Caco-2 (cell line): ENCODE measurements at regions not wholly inside any gene's neighbourhood (a gene's known extent, or its start where the extent isn't known, plus 50 kb on each side); places are given as distances from the start of the nearest gene placed in this dataset.

Source experiments
- BruUV-seq: library from RNA; stranded (reverse); fragments of 400-500 nt; replicated peaks from 2 replicates; lab custom pipeline; 2021; lab: Mats Ljungman, UMichigan
- CTCF ChIA-PET: fragments of 300-600 bp; sonication (Branson Sonifier 250); formaldehyde crosslinking; loops from one replicate; lab custom pipeline; 2022; ENCODE audit warnings: antibody characterized with exemption; lab: Charles Lee
- POLR2A ChIA-PET: fragments of 300-600 bp; sonication (Branson Sonifier 250); formaldehyde crosslinking; loops from one replicate; lab custom pipeline; 2022; ENCODE audit warnings: antibody characterized with exemption; lab: Charles Lee
- DNase-seq, 2 experiments: peaks; one replicate each; pipeline versions ENCODE4 v3.0.0 to v3.0.0-alpha.2; 2020 to 2022
- H3K27me3 ChIP-seq: replicated peaks from 2 replicates; pipeline ENCODE4 v1.6.0; 2011; ENCODE audit warnings: low read length; ENCODE audit not compliant: control insufficient read depth, insufficient read depth
- H3K36me3 ChIP-seq: 2 replicates; pipeline ENCODE4 v1.5.1; 2011; ENCODE audit warnings: low read length; ENCODE audit not compliant: control insufficient read depth, insufficient read depth
- H3K4me1 ChIP-seq: fragments of 250-450 bp; sonication (Bioruptor Pico); 2 replicates; pipeline ENCODE4 v1.5.1; 2020; ENCODE audit warnings: mild to moderate bottlenecking
- H3K4me3 ChIP-seq: 2 replicates; pipeline ENCODE4 v1.5.1; 2011; ENCODE audit warnings: low read depth, mild to moderate bottlenecking, control low read depth, low read length
- H3K9me3 ChIP-seq: fragments of 250-450 bp; sonication (Bioruptor Pico); 2 replicates; pipeline ENCODE4 v1.5.1; 2020; ENCODE audit warnings: mild to moderate bottlenecking, moderate library complexity
- H3K27ac Mint-ChIP-seq: one replicate; pipeline ENCODE4 v1.8.0; 2022; ENCODE audit warnings: mixed read lengths; ENCODE audit not compliant: unreplicated experiment
- H3K27me3 Mint-ChIP-seq: one replicate; pipeline ENCODE4 v1.8.0; 2022; ENCODE audit warnings: mixed read lengths; ENCODE audit not compliant: insufficient read depth, unreplicated experiment
- H3K36me3 Mint-ChIP-seq: one replicate; pipeline ENCODE4 v1.8.0; 2022; ENCODE audit warnings: mild to moderate bottlenecking, mixed read lengths; ENCODE audit not compliant: insufficient read depth, unreplicated experiment
- H3K4me1 Mint-ChIP-seq: one replicate; pipeline ENCODE4 v1.8.0; 2022; ENCODE audit warnings: low read depth, mixed read lengths; ENCODE audit not compliant: unreplicated experiment
- H3K4me3 Mint-ChIP-seq: one replicate; pipeline ENCODE4 v1.8.0; 2022; ENCODE audit warnings: mild to moderate bottlenecking, moderate library complexity, mixed read lengths; ENCODE audit not compliant: unreplicated experiment
- H3K9me3 Mint-ChIP-seq: one replicate; pipeline ENCODE4 v1.8.0; 2022; ENCODE audit warnings: mixed read lengths; ENCODE audit not compliant: unreplicated experiment
- intact Hi-C: fragments of 100-400 bp; cut with micrococcal nuclease; formaldehyde crosslinking; loops from one replicate; pipeline ENCODE4 v1.10.0; 2022; ENCODE audit not compliant: unreplicated experiment
- TF ChIP-seq, protein P1 (sequence below), 2 experiments: fragments of 200-600 bp in 1 of 2; IDR thresholded peaks; 1 replicate in 1 of 2; 2 replicates in 1 of 2; pipeline versions ENCODE4 v1.5.1 to v1.8.0; 2011 to 2022; ENCODE audit warnings: antibody characterized with exemption in 1 of 2, control low read depth in 1 of 2, inconsistent platforms in 1 of 2, low read depth in 1 of 2, low read length in 1 of 2, mild to moderate bottlenecking in 1 of 2, moderate library complexity in 1 of 2; ENCODE audit not compliant: insufficient read depth in 1 of 2, severe bottlenecking in 1 of 2, unreplicated experiment in 1 of 2

DNA sequence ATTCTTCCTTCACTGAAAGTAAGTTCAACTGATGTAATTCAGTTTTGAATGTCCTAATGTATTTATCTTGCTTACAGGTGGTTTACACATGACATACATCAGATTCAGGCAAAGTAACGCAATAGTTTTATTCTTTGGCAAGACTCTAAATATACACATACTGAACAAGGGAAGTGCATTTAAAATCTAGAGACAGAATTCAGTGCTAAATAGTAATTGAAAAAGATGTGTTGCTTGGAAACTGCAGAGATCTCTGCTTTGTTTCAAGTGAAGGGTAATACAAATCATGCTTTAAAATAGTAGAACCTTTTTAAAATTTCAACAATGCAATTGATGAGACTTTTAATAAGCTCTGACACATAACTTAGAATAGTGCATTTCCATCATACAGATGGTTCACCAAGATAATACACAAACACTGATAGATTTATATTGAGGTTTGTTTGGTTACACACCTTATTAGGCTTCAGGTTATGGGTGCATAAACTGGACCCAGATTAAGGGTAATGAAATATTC, 581.0 kb upstream of the MIR17HG start:
- Histone ChIP-seq H3K36me3 (no peaks in the 10 kb centered on the region), H3K4me3 (no peak overlapping the region), H3K9me3 (no peaks in the 10 kb centered on the region), H3K4me1 (no peaks in the 10 kb centered on the region), H3K27me3 (no peaks in the 10 kb centered on the region)
- DNase-seq: no peak
- no peaks in the 10 kb centered on the region for H3K9me3 Mint-ChIP-seq
- no peak overlapping the region for H3K27ac Mint-ChIP-seq
- TF ChIP-seq, protein P1, sequence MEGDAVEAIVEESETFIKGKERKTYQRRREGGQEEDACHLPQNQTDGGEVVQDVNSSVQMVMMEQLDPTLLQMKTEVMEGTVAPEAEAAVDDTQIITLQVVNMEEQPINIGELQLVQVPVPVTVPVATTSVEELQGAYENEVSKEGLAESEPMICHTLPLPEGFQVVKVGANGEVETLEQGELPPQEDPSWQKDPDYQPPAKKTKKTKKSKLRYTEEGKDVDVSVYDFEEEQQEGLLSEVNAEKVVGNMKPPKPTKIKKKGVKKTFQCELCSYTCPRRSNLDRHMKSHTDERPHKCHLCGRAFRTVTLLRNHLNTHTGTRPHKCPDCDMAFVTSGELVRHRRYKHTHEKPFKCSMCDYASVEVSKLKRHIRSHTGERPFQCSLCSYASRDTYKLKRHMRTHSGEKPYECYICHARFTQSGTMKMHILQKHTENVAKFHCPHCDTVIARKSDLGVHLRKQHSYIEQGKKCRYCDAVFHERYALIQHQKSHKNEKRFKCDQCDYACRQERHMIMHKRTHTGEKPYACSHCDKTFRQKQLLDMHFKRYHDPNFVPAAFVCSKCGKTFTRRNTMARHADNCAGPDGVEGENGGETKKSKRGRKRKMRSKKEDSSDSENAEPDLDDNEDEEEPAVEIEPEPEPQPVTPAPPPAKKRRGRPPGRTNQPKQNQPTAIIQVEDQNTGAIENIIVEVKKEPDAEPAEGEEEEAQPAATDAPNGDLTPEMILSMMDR (IDR thresholded peaks at IDR 0.05; ENCODE audit: insufficient read depth in 1 of 2, low read depth in 1 of 2, low read length in 1 of 2, severe bottlenecking in 1 of 2, unreplicated experiment in 1 of 2): no peak
- no TSS peak for BruUV-seq
- intact Hi-C loops: no loop called here
- CTCF ChIA-PET: no interaction called here
- POLR2A ChIA-PET: interaction anchor here (0.6 kb wide), 1 partner anchor 80 kb away, joined by 3 read pairs; no protein-coding TSS in a partner anchor
- no peak overlapping the region for H3K4me3 Mint-ChIP-seq
- peaks cover 4% of the 10 kb centered on the region for H3K27me3 Mint-ChIP-seq
- no peaks in the 10 kb centered on the region for H3K4me1 Mint-ChIP-seq
- H3K36me3 Mint-ChIP-seq: no peaks in the 10 kb centered on the region

DNA sequence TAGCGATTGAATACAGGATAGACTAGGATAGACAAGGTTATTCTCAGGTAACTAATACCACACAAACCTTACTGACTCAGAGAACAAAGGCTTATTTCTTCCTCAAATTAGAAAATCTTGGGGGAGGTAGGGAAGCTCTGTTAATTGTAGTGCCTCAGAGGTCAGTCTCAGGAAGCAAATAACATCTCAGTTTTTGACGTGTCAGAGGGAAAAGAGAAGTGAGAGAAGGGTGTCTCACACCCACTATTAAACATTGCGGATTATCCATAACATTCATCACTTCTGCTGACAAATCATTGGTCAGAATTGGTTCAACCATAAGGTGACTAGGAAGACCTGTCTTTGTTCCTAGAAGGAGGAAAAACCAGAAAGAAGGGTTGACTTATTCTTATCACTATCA, 579.4 kb upstream of the MIR17HG start:
- intact Hi-C loops: no loop called here
- Mint-ChIP-seq H3K4me1 (no peaks in the 10 kb centered on the region), H3K36me3 (no peaks in the 10 kb centered on the region), H3K4me3 (no peak overlapping the region), H3K9me3 (no peaks in the 10 kb centered on the region), H3K27me3 (no peaks in the 10 kb centered on the region), H3K27ac (no peak overlapping the region)
- no peak overlapping the region for H3K4me3 ChIP-seq
- H3K36me3 ChIP-seq: no peaks in the 10 kb centered on the region
- no peaks in the 10 kb centered on the region for H3K4me1 ChIP-seq
- TF ChIP-seq, protein P1 (IDR thresholded peaks at IDR 0.05; ENCODE audit: insufficient read depth in 1 of 2, low read depth in 1 of 2, low read length in 1 of 2, severe bottlenecking in 1 of 2, unreplicated experiment in 1 of 2): no peak
- no peak for DNase-seq
- ChIA-PET CTCF (no interaction called here), POLR2A (no interaction called here)
- no peaks in the 10 kb centered on the region for H3K9me3 ChIP-seq
- no TSS peak for BruUV-seq
- no peaks in the 10 kb centered on the region for H3K27me3 ChIP-seq

DNA sequence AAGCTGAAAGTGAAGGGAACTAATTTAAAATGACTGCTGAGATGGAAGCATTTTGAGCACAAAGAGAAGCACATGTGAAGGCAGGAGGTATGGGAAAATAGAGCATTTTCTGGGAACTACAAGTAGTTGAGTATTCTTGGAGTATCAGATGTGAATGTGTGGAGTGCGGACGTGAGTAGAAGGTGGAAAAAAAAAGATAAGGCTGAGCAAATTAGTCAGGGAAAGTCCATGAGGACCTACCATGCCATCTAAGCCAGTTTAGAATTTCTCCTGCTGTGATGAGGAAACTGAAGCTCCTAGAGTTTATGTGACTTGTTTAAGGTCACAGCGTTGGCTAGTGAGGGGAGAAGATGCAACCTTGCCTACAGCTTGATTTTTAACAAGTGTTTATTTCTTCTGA, 578.1 kb upstream of the MIR17HG start:
- no TSS peak for BruUV-seq
- CTCF ChIA-PET: no interaction called here
- no peaks in the 10 kb centered on the region for H3K4me1 ChIP-seq
- no peak overlapping the region for H3K4me3 ChIP-seq
- TF ChIP-seq, protein P1 (IDR thresholded peaks at IDR 0.05; ENCODE audit: insufficient read depth in 1 of 2, low read depth in 1 of 2, low read length in 1 of 2, severe bottlenecking in 1 of 2, unreplicated experiment in 1 of 2): no peak
- no peaks in the 10 kb centered on the region for H3K9me3 Mint-ChIP-seq
- no peaks in the 10 kb centered on the region for H3K36me3 Mint-ChIP-seq
- DNase-seq: no peak
- no peaks in the 10 kb centered on the region for H3K4me1 Mint-ChIP-seq
- no peaks in the 10 kb centered on the region for H3K27me3 ChIP-seq
- H3K9me3 ChIP-seq: no peaks in the 10 kb centered on the region
- no peak overlapping the region for H3K4me3 Mint-ChIP-seq
- no peaks in the 10 kb centered on the region for H3K27me3 Mint-ChIP-seq
- H3K36me3 ChIP-seq: no peaks in the 10 kb centered on the region
- POLR2A ChIA-PET: no interaction called here
- intact Hi-C loops: no loop called here
- no peak overlapping the region for H3K27ac Mint-ChIP-seq
